ENCODE measurements at regions not wholly inside any gene's neighbourhood (a gene's known extent, or its start where the extent isn't known, plus 50 kb on each side); places are given as distances from the start of the nearest gene placed in this dataset.
"Not testable (repeated sequence)": the region's sequence is repeated elsewhere in the genome, so short reads cannot be mapped to it uniquely, and the experiment has no call there.

GRCh38 chr13:62129000-62129551 is 713.4 kb upstream of the PCDH20 start:
- no peaks in the 10 kb centered on the region for H3K9me3 ChIP-seq (ENCODE audit: control insufficient read depth, insufficient read depth, low read length)
- H3K36me3 ChIP-seq (ENCODE audit: control insufficient read depth, insufficient read depth, low read length) = no peaks in the 10 kb centered on the region
- DNase-seq (ENCODE audit: low read depth, low spot score) = no peak
- H3K27ac ChIP-seq (ENCODE audit: low read length) = no peak overlapping the region
- no CpG with 5 or more reads among the region's 2 CpGs for WGBS (ENCODE audit: insufficient coverage, insufficient read length)
- no peaks in the 10 kb centered on the region for H3K4me1 ChIP-seq (ENCODE audit: control insufficient read depth, insufficient read depth, low read length)
- no peak overlapping the region for H3K4me3 ChIP-seq (ENCODE audit: low read length)
- no peaks in the 10 kb centered on the region for H3K27me3 ChIP-seq (ENCODE audit: control insufficient read depth, insufficient read depth, low read length)

GRCh38 chr13:62126400-62126799 is 710.8 kb upstream of the PCDH20 start:
- Histone ChIP-seq H3K9me3 (ENCODE audit: control insufficient read depth, insufficient read depth, low read length) (no peaks in the 10 kb centered on the region), H3K4me3 (ENCODE audit: low read length) (no peak overlapping the region), H3K4me1 (ENCODE audit: control insufficient read depth, insufficient read depth, low read length) (no peaks in the 10 kb centered on the region), H3K36me3 (ENCODE audit: control insufficient read depth, insufficient read depth, low read length) (no peaks in the 10 kb centered on the region), H3K27ac (ENCODE audit: low read length) (no peak overlapping the region), H3K27me3 (ENCODE audit: control insufficient read depth, insufficient read depth, low read length) (no peaks in the 10 kb centered on the region)
- WGBS (ENCODE audit: insufficient coverage, insufficient read length) = no CpG with 5 or more reads among the region's 1 CpG
- no peak for DNase-seq (ENCODE audit: low read depth, low spot score)

GRCh38 chr13:62125451-62125850 is 709.8 kb upstream of the PCDH20 start:
- no peaks in the 10 kb centered on the region for H3K4me1 ChIP-seq (ENCODE audit: control insufficient read depth, insufficient read depth, low read length)
- H3K27ac ChIP-seq (ENCODE audit: low read length) = no peak overlapping the region
- no peaks in the 10 kb centered on the region for H3K9me3 ChIP-seq (ENCODE audit: control insufficient read depth, insufficient read depth, low read length)
- no peaks in the 10 kb centered on the region for H3K36me3 ChIP-seq (ENCODE audit: control insufficient read depth, insufficient read depth, low read length)
- no peak for DNase-seq (ENCODE audit: low read depth, low spot score)
- no peaks in the 10 kb centered on the region for H3K27me3 ChIP-seq (ENCODE audit: control insufficient read depth, insufficient read depth, low read length)
- WGBS (ENCODE audit: insufficient coverage, insufficient read length) = no CpG with 5 or more reads among the region's 1 CpG
- no peak overlapping the region for H3K4me3 ChIP-seq (ENCODE audit: low read length)

GRCh38 chr13:62123409-62123808 is 707.8 kb upstream of the PCDH20 start:
- no peak for DNase-seq (ENCODE audit: low read depth, low spot score)
- Histone ChIP-seq H3K9me3 (ENCODE audit: control insufficient read depth, insufficient read depth, low read length) (no peaks in the 10 kb centered on the region), H3K4me1 (ENCODE audit: control insufficient read depth, insufficient read depth, low read length) (no peaks in the 10 kb centered on the region), H3K27ac (ENCODE audit: low read length) (no peak overlapping the region), H3K4me3 (ENCODE audit: low read length) (no peak overlapping the region), H3K27me3 (ENCODE audit: control insufficient read depth, insufficient read depth, low read length) (no peaks in the 10 kb centered on the region), H3K36me3 (ENCODE audit: control insufficient read depth, insufficient read depth, low read length) (no peaks in the 10 kb centered on the region)
- WGBS (ENCODE audit: insufficient coverage, insufficient read length) = no CpG with 5 or more reads among the region's 2 CpGs

GRCh38 chr13:62122434-62122833 is 706.8 kb upstream of the PCDH20 start:
- H3K4me3 ChIP-seq (ENCODE audit: low read length) = no peak overlapping the region
- H3K4me1 ChIP-seq (ENCODE audit: control insufficient read depth, insufficient read depth, low read length) = no peaks in the 10 kb centered on the region
- no CpG with 5 or more reads among the region's 2 CpGs for WGBS (ENCODE audit: insufficient coverage, insufficient read length)
- no peaks in the 10 kb centered on the region for H3K36me3 ChIP-seq (ENCODE audit: control insufficient read depth, insufficient read depth, low read length)
- no peaks in the 10 kb centered on the region for H3K27me3 ChIP-seq (ENCODE audit: control insufficient read depth, insufficient read depth, low read length)
- H3K27ac ChIP-seq (ENCODE audit: low read length) = no peak overlapping the region
- H3K9me3 ChIP-seq (ENCODE audit: control insufficient read depth, insufficient read depth, low read length) = no peaks in the 10 kb centered on the region
- no peak for DNase-seq (ENCODE audit: low read depth, low spot score)

- Histone ChIP-seq H3K9me3 (ENCODE audit: control insufficient read depth, insufficient read depth, low read length) (no peaks in the 10 kb centered on the region), H3K27me3 (ENCODE audit: control insufficient read depth, insufficient read depth, low read length) (no peaks in the 10 kb centered on the region), H3K4me3 (ENCODE audit: low read length) (no peak overlapping the region), H3K27ac (ENCODE audit: low read length) (no peak overlapping the region), H3K4me1 (ENCODE audit: control insufficient read depth, insufficient read depth, low read length) (no peaks in the 10 kb centered on the region), H3K36me3 (ENCODE audit: control insufficient read depth, insufficient read depth, low read length) (no peaks in the 10 kb centered on the region)
- DNase-seq (ENCODE audit: low read depth, low spot score) = no peak
- WGBS (ENCODE audit: insufficient coverage, insufficient read length) = no CpG with 5 or more reads among the region's 5 CpGs
These were observed 704.4 kb upstream of the PCDH20 start for GRCh38 chr13:62119739-62120700.

- no peak overlapping the region for H3K27ac ChIP-seq (ENCODE audit: low read length)
- H3K27me3 ChIP-seq (ENCODE audit: control insufficient read depth, insufficient read depth, low read length) = no peaks in the 10 kb centered on the region
- no CpG with 5 or more reads among the region's 4 CpGs for WGBS (ENCODE audit: insufficient coverage, insufficient read length)
- no peak overlapping the region for H3K4me3 ChIP-seq (ENCODE audit: low read length)
- no peaks in the 10 kb centered on the region for H3K36me3 ChIP-seq (ENCODE audit: control insufficient read depth, insufficient read depth, low read length)
- no peak for DNase-seq (ENCODE audit: low read depth, low spot score)
- no peaks in the 10 kb centered on the region for H3K9me3 ChIP-seq (ENCODE audit: control insufficient read depth, insufficient read depth, low read length)
- H3K4me1 ChIP-seq (ENCODE audit: control insufficient read depth, insufficient read depth, low read length) = no peaks in the 10 kb centered on the region
These were observed 700.2 kb upstream of the PCDH20 start for GRCh38 chr13:62115831-62116230.

GRCh38 chr13:62113179-62113578 is 697.5 kb upstream of the PCDH20 start:
- H3K4me1 ChIP-seq (ENCODE audit: control insufficient read depth, insufficient read depth, low read length) = no peaks in the 10 kb centered on the region
- no peaks in the 10 kb centered on the region for H3K36me3 ChIP-seq (ENCODE audit: control insufficient read depth, insufficient read depth, low read length)
- no peaks in the 10 kb centered on the region for H3K9me3 ChIP-seq (ENCODE audit: control insufficient read depth, insufficient read depth, low read length)
- WGBS (ENCODE audit: insufficient coverage, insufficient read length) = no CpG with 5 or more reads among the region's 3 CpGs
- H3K27ac ChIP-seq (ENCODE audit: low read length) = no peak overlapping the region
- no peak for DNase-seq (ENCODE audit: low read depth, low spot score)
- H3K27me3 ChIP-seq (ENCODE audit: control insufficient read depth, insufficient read depth, low read length) = no peaks in the 10 kb centered on the region
- H3K4me3 ChIP-seq (ENCODE audit: low read length) = no peak overlapping the region

- Histone ChIP-seq H3K36me3 (ENCODE audit: control insufficient read depth, insufficient read depth, low read length) (no peaks in the 10 kb centered on the region), H3K9me3 (ENCODE audit: control insufficient read depth, insufficient read depth, low read length) (no peaks in the 10 kb centered on the region; the same call in 1 of the 2 replicates), H3K4me1 (ENCODE audit: control insufficient read depth, insufficient read depth, low read length) (no peaks in the 10 kb centered on the region), H3K27ac (ENCODE audit: low read length) (no peak overlapping the region), H3K4me3 (ENCODE audit: low read length) (no peak overlapping the region), H3K27me3 (ENCODE audit: control insufficient read depth, insufficient read depth, low read length) (no peaks in the 10 kb centered on the region)
- no CpG with 5 or more reads among the region's 4 CpGs for WGBS (ENCODE audit: insufficient coverage, insufficient read length)
- DNase-seq (ENCODE audit: low read depth, low spot score) = no peak
These were observed 694.4 kb upstream of the PCDH20 start for GRCh38 chr13:62110079-62110478.

- WGBS (ENCODE audit: insufficient coverage, insufficient read length) = no CpG with 5 or more reads among the region's 7 CpGs
- H3K9me3 ChIP-seq (ENCODE audit: control insufficient read depth, insufficient read depth, low read length); H3K36me3 ChIP-seq (ENCODE audit: control insufficient read depth, insufficient read depth, low read length); DNase-seq (ENCODE audit: low read depth, low spot score); H3K4me3 ChIP-seq (ENCODE audit: low read length); H3K4me1 ChIP-seq (ENCODE audit: control insufficient read depth, insufficient read depth, low read length); H3K27ac ChIP-seq (ENCODE audit: low read length); H3K27me3 ChIP-seq (ENCODE audit: control insufficient read depth, insufficient read depth, low read length): not testable (repeated sequence)
These were observed 688.5 kb upstream of the PCDH20 start for GRCh38 chr13:62104136-62104535.

Measured in iPS DF 6.9 (cell line).